NCI-H345 treated with DMSO at 0.1 percent for 48 hours (cell line): ENCODE measurements at regions not wholly inside any gene's neighbourhood (a gene's known extent, or its start where the extent isn't known, plus 50 kb on each side); places are given as distances from the start of the nearest gene placed in this dataset.

ENCODE experiments used
- DNase-seq: peaks from one replicate; lab custom pipeline; 2025; ENCODE audit not compliant: unreplicated experiment; lab: John Stamatoyannopoulos, UW

GRCh38 chr5:23253621-23254198 is 253.7 kb upstream of the PRDM9 start:
- no peak for DNase-seq

- DNase-seq, result no peak
These were observed 264.5 kb upstream of the PRDM9 start for GRCh38 chr5:23242891-23243290.

- DNase-seq, result no peak
These were observed 272.2 kb upstream of the PRDM9 start for GRCh38 chr5:23235246-23235645.

- no peak for DNase-seq
These were observed 273.2 kb upstream of the PRDM9 start for GRCh38 chr5:23234197-23234596.

GRCh38 chr5:23223846-23224245 is 283.6 kb upstream of the PRDM9 start:
- DNase-seq, result no peak

- no peak for DNase-seq
These were observed 285.6 kb upstream of the PRDM9 start for GRCh38 chr5:23221831-23222230.

- DNase-seq, result no peak
These were observed 290.2 kb upstream of the PRDM9 start for GRCh38 chr5:23217159-23217558.

GRCh38 chr5:23216345-23216744 is 291.1 kb upstream of the PRDM9 start:
- DNase-seq, result no peak

GRCh38 chr5:23208959-23209431 is 298.4 kb upstream of the PRDM9 start:
- DNase-seq, result no peak

- no peak for DNase-seq
These were observed 303.3 kb upstream of the PRDM9 start for GRCh38 chr5:23204111-23204510.

GRCh38 chr5:23169660-23170416 is 316.7 kb upstream of the CDH12 start:
- no peak for DNase-seq

- no peak for DNase-seq
These were observed 311.8 kb upstream of the CDH12 start for GRCh38 chr5:23164971-23165370.

GRCh38 chr5:23158179-23158578 is 305.0 kb upstream of the CDH12 start:
- DNase-seq, result no peak

GRCh38 chr5:23157716-23158115 is 304.6 kb upstream of the CDH12 start:
- no peak for DNase-seq

- no peak for DNase-seq
These were observed 304.0 kb upstream of the CDH12 start for GRCh38 chr5:23157169-23157568.

GRCh38 chr5:23147625-23148024 is 294.5 kb upstream of the CDH12 start:
- DNase-seq, result no peak

GRCh38 chr5:23146183-23146582 is 293.0 kb upstream of the CDH12 start:
- DNase-seq, result no peak

GRCh38 chr5:23139338-23140171 is 286.4 kb upstream of the CDH12 start:
- peak; percentile 46 for DNase-seq

- DNase-seq, result no peak
These were observed 283.8 kb upstream of the CDH12 start for GRCh38 chr5:23136958-23137357.

- no peak for DNase-seq
These were observed 279.1 kb upstream of the CDH12 start for GRCh38 chr5:23132231-23132630.

- DNase-seq, result no peak
These were observed 259.1 kb upstream of the CDH12 start for GRCh38 chr5:23112237-23112636.

- DNase-seq, result no peak
These were observed 251.9 kb upstream of the CDH12 start for GRCh38 chr5:23105021-23105420.
